A549 (cell line): ENCODE measurements at regions not wholly inside any gene's neighbourhood (a gene's known extent, or its start where the extent isn't known, plus 50 kb on each side); places are given as distances from the start of the nearest gene placed in this dataset.

Source experiments
- ATAC-seq, 2 experiments: fragments of 200-7000 bp in 1 of 2; fragments of >200 bp in 1 of 2; cut with Nextera tagmentation in 1 of 2; cut with Tn5 transposase in 1 of 2; 3 replicates each; pipeline versions ENCODE4 v1.8.0 to v1.9.1; 2018 to 2020; ENCODE audit warnings: mild to moderate bottlenecking in 1 of 2, moderate library complexity in 1 of 2
- CTCF ChIA-PET: fragments of 300-600 bp; sonication (Branson Sonifier 250); formaldehyde crosslinking; extraction: SDS; loops from one replicate; lab custom pipeline; 2021; ENCODE audit warnings: antibody characterized with exemption, inconsistent platforms; lab: Yijun Ruan, JAX
- POLR2A ChIA-PET: fragments of 350-600 bp; formaldehyde crosslinking; extraction: SDS; loops from one replicate; lab custom pipeline; 2021; ENCODE audit warnings: antibody characterized with exemption, inconsistent platforms; lab: Yijun Ruan, JAX
- DNase-seq, 2 experiments: peaks; one replicate each; pipeline versions ENCODE4 v3.0.0 to v3.0.0-alpha.2; 2011 to 2016; ENCODE audit warnings: low read depth in 1 of 2, low spot score in 1 of 2
- FAIRE-seq: peaks from 2 replicates; lab custom pipeline; 2011; peaks lifted over from hg19 to GRCh38; lab: Jason Lieb, UNC
- H3K27ac ChIP-seq, 2 experiments: fragments of >200 bp; sonication (Bioruptor Twin); formaldehyde crosslinking; 3 replicates each; pipeline ENCODE4 v1.5.1; 2016 to 2017
- H3K4me1 ChIP-seq: fragments of >200 bp; sonication (Bioruptor Twin); formaldehyde crosslinking; 3 replicates; pipeline ENCODE4 v1.6.1; 2016
- H3K4me2 ChIP-seq: fragments of >200 bp; sonication (Bioruptor Twin); formaldehyde crosslinking; 3 replicates; pipeline ENCODE4 v1.6.1; 2016
- H3K4me3 ChIP-seq: fragments of >200 bp; sonication (Bioruptor Twin); formaldehyde crosslinking; 3 replicates; pipeline ENCODE4 v1.5.1; 2016
- H3K9me3 ChIP-seq: fragments of >200 bp; sonication (Bioruptor Twin); formaldehyde crosslinking; 3 replicates; pipeline ENCODE4 v1.6.1; 2016
- CBX8 ChIP-seq: fragments of 200-600 bp; sonication (generic); IDR thresholded peaks from 2 replicates; pipeline ENCODE4 v1.6.1; 2016
- CHD2 ChIP-seq: fragments of 150-350 bp; IDR thresholded peaks from 2 replicates; pipeline ENCODE4 v1.6.1; 2014; ENCODE audit warnings: low read length; ENCODE audit not compliant: partially characterized antibody
- EHMT2 ChIP-seq: fragments of 200-600 bp; sonication (generic); IDR thresholded peaks from 2 replicates; pipeline ENCODE4 v1.6.1; 2016; ENCODE audit warnings: antibody characterized with exemption, low read depth, mild to moderate bottlenecking, moderate library complexity
- FOSB ChIP-seq: fragments of 250-450 bp; sonication (Bioruptor Pico); IDR thresholded peaks from 2 replicates; pipeline ENCODE4 v1.5.0; 2020; ENCODE audit warnings: mild to moderate bottlenecking, moderate library complexity
- GATA3 ChIP-seq: IDR thresholded peaks from 2 replicates; pipeline ENCODE4 v1.6.1; 2012; ENCODE audit warnings: borderline replicate concordance
- HDAC2 ChIP-seq: fragments of 200-600 bp; sonication (generic); IDR thresholded peaks from 2 replicates; pipeline ENCODE4 v1.6.1; 2016
- HEYL ChIP-seq: fragments of 250-450 bp; sonication (Bioruptor Pico); IDR thresholded peaks from 2 replicates; pipeline ENCODE4 v1.8.0; 2021; ENCODE audit warnings: mild to moderate bottlenecking, moderate library complexity
- JUNB ChIP-seq: fragments of >200 bp; sonication (Bioruptor Twin); formaldehyde crosslinking; IDR thresholded peaks from 2 replicates; pipeline ENCODE4 v1.6.1; 2016
- POLR2A ChIP-seq: IDR thresholded peaks from 2 replicates; pipeline ENCODE4 v1.6.1; 2012; ENCODE audit warnings: mild to moderate bottlenecking, low read length
- POLR2AphosphoS2 ChIP-seq: conservative IDR thresholded peaks from 2 replicates; pipeline ENCODE4 v1.6.1; 2012; ENCODE audit warnings: low read length, improper control_type of control experiment, inconsistent platforms
- RAD21 ChIP-seq, 2 experiments: fragments of >200 bp in 1 of 2; sonication (Bioruptor Twin) in 1 of 2; formaldehyde crosslinking in 1 of 2; IDR thresholded peaks in 1 of 2; conservative IDR thresholded peaks in 1 of 2; 2 replicates in 1 of 2; 3 replicates in 1 of 2; pipeline ENCODE4 v1.6.1; 2012 to 2018; ENCODE audit warnings: inconsistent platforms in 1 of 2
- RCOR1 ChIP-seq: fragments of 150-350 bp; IDR thresholded peaks from 2 replicates; pipeline ENCODE4 v1.6.1; 2014; ENCODE audit warnings: antibody characterized with exemption, low read length, low read depth
- REST ChIP-seq: fragments of 200-600 bp; sonication (generic); IDR thresholded peaks from 2 replicates; pipeline ENCODE4 v1.6.1; 2016; ENCODE audit warnings: antibody characterized with exemption, mild to moderate bottlenecking, moderate library complexity
- RFX5 ChIP-seq: fragments of 450-650 bp; IDR thresholded peaks from 2 replicates; pipeline ENCODE4 v1.7.1; 2014; ENCODE audit warnings: antibody characterized with exemption, mild to moderate bottlenecking, moderate library complexity
- SREBF2 ChIP-seq: fragments of 450-650 bp; IDR thresholded peaks from 2 replicates; pipeline ENCODE4 v1.6.1; 2014; ENCODE audit warnings: mild to moderate bottlenecking, moderate library complexity
- TP53 ChIP-seq: fragments of 250-450 bp; sonication (Bioruptor Pico); IDR thresholded peaks from 2 replicates; pipeline ENCODE4 v1.5.0; 2021; ENCODE audit warnings: mild to moderate bottlenecking, moderate library complexity
- USF2 ChIP-seq: fragments of 450-650 bp; IDR thresholded peaks from 2 replicates; pipeline ENCODE4 v1.6.1; 2014; ENCODE audit warnings: antibody characterized with exemption
- ZC3H11A ChIP-seq: fragments of 450-650 bp; IDR thresholded peaks from 2 replicates; pipeline ENCODE4 v1.6.1; 2014; ENCODE audit warnings: antibody characterized with exemption, mild to moderate bottlenecking
- ZFP36 ChIP-seq: fragments of 450-650 bp; IDR thresholded peaks from 2 replicates; pipeline ENCODE4 v1.6.1; 2014; ENCODE audit warnings: borderline replicate concordance; ENCODE audit not compliant: partially characterized antibody
- ZSCAN20 ChIP-seq: fragments of 250-450 bp; sonication (Bioruptor Pico); IDR thresholded peaks from 2 replicates; pipeline ENCODE4 v1.8.0; 2022; ENCODE audit warnings: mild to moderate bottlenecking, moderate library complexity
- whole genome bisulfite sequencing: methylation state at CpG from one replicate; pipeline ENCODE4 v1.1.6; 2017; ENCODE audit errors: missing lambda C conversion rate; 5-methylcytosine and 5-hydroxymethylcytosine counted together
- TF ChIP-seq, protein P1 (sequence below): fragments of >200 bp; sonication (Bioruptor Twin); formaldehyde crosslinking; IDR thresholded peaks from 3 replicates; pipeline ENCODE4 v1.6.1; 2016
- TF ChIP-seq, protein P2 (sequence below): fragments of 150-350 bp; IDR thresholded peaks from 2 replicates; pipeline ENCODE4 v1.6.1; 2014; ENCODE audit warnings: low read depth, mild to moderate bottlenecking, low read length
- TF ChIP-seq, protein P3 (sequence below): fragments of >200 bp; sonication (Bioruptor Twin); formaldehyde crosslinking; IDR thresholded peaks from 2 replicates; pipeline ENCODE4 v1.6.1; 2016

DNA sequence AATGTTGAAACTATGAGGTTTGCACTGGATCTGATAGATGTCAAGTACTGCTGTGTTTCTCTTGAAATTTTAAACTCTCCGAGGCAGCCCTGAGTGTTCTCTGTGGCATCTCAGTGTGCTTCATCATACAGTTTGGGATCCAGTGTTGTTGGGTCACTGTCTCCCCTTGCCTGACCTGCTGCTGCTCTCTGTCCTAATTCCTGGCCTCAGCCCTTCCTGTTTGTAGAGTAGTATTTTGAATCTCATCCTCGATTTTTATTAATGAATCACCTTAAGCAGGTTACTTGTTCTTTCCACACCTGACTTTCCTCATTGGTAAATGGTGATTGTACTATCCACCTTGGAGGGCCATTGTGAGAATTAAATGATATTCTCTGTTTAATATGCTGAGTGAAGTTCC is 70.7 kb upstream of the PAX6 start:
- no peak for FAIRE-seq
- no peaks in the 10 kb centered on the region for H3K9me3 ChIP-seq
- TF ChIP-seq, protein P1, sequence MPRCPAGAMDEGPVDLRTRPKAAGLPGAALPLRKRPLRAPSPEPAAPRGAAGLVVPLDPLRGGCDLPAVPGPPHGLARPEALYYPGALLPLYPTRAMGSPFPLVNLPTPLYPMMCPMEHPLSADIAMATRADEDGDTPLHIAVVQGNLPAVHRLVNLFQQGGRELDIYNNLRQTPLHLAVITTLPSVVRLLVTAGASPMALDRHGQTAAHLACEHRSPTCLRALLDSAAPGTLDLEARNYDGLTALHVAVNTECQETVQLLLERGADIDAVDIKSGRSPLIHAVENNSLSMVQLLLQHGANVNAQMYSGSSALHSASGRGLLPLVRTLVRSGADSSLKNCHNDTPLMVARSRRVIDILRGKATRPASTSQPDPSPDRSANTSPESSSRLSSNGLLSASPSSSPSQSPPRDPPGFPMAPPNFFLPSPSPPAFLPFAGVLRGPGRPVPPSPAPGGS: no peak
- TF ChIP-seq USF2 (no peak), HDAC2 (no peak), JUNB (no peak), SREBF2 (no peak), REST (no peak), POLR2A (no peak), ZSCAN20 (CRISPR knock-in tag) (no peak)
- TF ChIP-seq, protein P2, sequence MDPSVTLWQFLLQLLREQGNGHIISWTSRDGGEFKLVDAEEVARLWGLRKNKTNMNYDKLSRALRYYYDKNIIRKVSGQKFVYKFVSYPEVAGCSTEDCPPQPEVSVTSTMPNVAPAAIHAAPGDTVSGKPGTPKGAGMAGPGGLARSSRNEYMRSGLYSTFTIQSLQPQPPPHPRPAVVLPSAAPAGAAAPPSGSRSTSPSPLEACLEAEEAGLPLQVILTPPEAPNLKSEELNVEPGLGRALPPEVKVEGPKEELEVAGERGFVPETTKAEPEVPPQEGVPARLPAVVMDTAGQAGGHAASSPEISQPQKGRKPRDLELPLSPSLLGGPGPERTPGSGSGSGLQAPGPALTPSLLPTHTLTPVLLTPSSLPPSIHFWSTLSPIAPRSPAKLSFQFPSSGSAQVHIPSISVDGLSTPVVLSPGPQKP: no peak
- H3K27ac ChIP-seq: no peak overlapping the region
- DNase-seq: no peak
- no peak for ATAC-seq
- no peaks in the 10 kb centered on the region for H3K4me1 ChIP-seq
- no peak overlapping the region for H3K4me3 ChIP-seq
- POLR2A ChIA-PET: no interaction called here
- H3K4me2 ChIP-seq: no peak overlapping the region
- CTCF ChIA-PET: interaction anchor here (1.7 kb wide), 1 partner anchor 11 kb away, joined by 5 read pairs; no protein-coding TSS in a partner anchor
- WGBS: 8% methylated on average over 2 of the region's 2 CpGs

GRCh38 chr11:31879681-31880080 is 68.6 kb upstream of the PAX6 start:
- ATAC-seq (no peak), FAIRE-seq (no peak), DNase-seq (no peak)
- no peaks in the 10 kb centered on the region for H3K9me3 ChIP-seq
- H3K4me3 ChIP-seq: no peak overlapping the region
- H3K27ac ChIP-seq: no peak overlapping the region
- CTCF ChIA-PET: interaction anchor here (2.1 kb wide), 1 partner anchor 9 kb away, joined by 5 read pairs; no protein-coding TSS in a partner anchor
- H3K4me2 ChIP-seq: no peak overlapping the region
- H3K4me1 ChIP-seq: no peaks in the 10 kb centered on the region
- no peak for TF ChIP-seq HDAC2
- no peak for TF ChIP-seq POLR2AphosphoS2
- TF ChIP-seq ZFP36: no peak
- TF ChIP-seq, protein P3, sequence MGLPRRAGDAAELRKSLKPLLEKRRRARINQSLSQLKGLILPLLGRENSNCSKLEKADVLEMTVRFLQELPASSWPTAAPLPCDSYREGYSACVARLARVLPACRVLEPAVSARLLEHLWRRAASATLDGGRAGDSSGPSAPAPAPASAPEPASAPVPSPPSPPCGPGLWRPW: no peak
- no peak for TF ChIP-seq HEYL (CRISPR knock-in tag)
- TF ChIP-seq SREBF2: no peak
- TF ChIP-seq, protein P2: no peak
- TF ChIP-seq ZC3H11A: no peak
- no peak for TF ChIP-seq RFX5
- POLR2A ChIA-PET: no interaction called here
- WGBS: 18% methylated on average over 2 of the region's 2 CpGs

- ATAC-seq: no peak
- WGBS: 24% methylated on average over 3 of the region's 3 CpGs
- FAIRE-seq: no peak
- no peak for TF ChIP-seq FOSB
- TF ChIP-seq CBX8: no peak
- no peak for TF ChIP-seq RCOR1
- TF ChIP-seq RAD21 (conservative IDR thresholded peaks at IDR 0.05 in 1 of 2, IDR thresholded peaks at IDR 0.05 in 1 of 2): no peak
- no peak for TF ChIP-seq GATA3
- TF ChIP-seq, protein P1: no peak
- TF ChIP-seq EHMT2: no peak
- no peak for TF ChIP-seq TP53 (CRISPR knock-in tag)
- TF ChIP-seq CHD2: no peak
Observed at GRCh38 chr11:31877863-31878262, 66.7 kb upstream of the PAX6 start.

More at GRCh38 chr11:31877863-31878262, 66.7 kb upstream of the PAX6 start:
- no peak overlapping the region for H3K4me2 ChIP-seq
- DNase-seq: no peak
- no peak overlapping the region for H3K4me3 ChIP-seq
- CTCF ChIA-PET: no interaction called here
- no peaks in the 10 kb centered on the region for H3K4me1 ChIP-seq
- H3K9me3 ChIP-seq: no peaks in the 10 kb centered on the region
- no peak overlapping the region for H3K27ac ChIP-seq
- POLR2A ChIA-PET: no interaction called here
